Stomach (tissue), 4 donors: ENCODE measurements at regions not wholly inside any gene's neighbourhood (a gene's known extent, or its start where the extent isn't known, plus 50 kb on each side); places are given as distances from the start of the nearest gene placed in this dataset.

Experiments
- CTCF ChIP-seq, 7 experiments: fragments of 450-650 bp in 4 of 7; fragments of 200-600 bp in 3 of 7; sonication (generic) in 3 of 7; IDR thresholded peaks; one replicate each; pipeline ENCODE4 v1.5.1; 2016 to 2019; ENCODE audit warnings: antibody characterized with exemption in 7 of 7, control low read depth in 2 of 7, mild to moderate bottlenecking in 1 of 7
- POLR2A ChIP-seq, 4 donors: fragments of 450-650 bp; IDR thresholded peaks; one replicate each; pipeline ENCODE4 v1.6.1; 2016; ENCODE audit warnings: antibody characterized with exemption in 4 of 4, control low read depth in 2 of 4, mild to moderate bottlenecking in 1 of 4, moderate library complexity in 1 of 4
- POLR2AphosphoS5 ChIP-seq, 3 donors: sonication (generic); formaldehyde crosslinking; IDR thresholded peaks; one replicate each; pipeline ENCODE4 v1.6.1; 2016; ENCODE audit warnings: antibody characterized with exemption in 3 of 3

- TF ChIP-seq CTCF (IDR thresholded peaks at IDR 0.05) (no peak), POLR2AphosphoS5 (IDR thresholded peaks at IDR 0.05) (no peak), POLR2A (IDR thresholded peaks at IDR 0.05) (no peak)
Measured at GRCh38 chr1:239123260-239123659, 263.1 kb upstream of the CHRM3 start.
